Mesothelial cell of epicardium (in vitro differentiated cells): ENCODE measurements at regions not wholly inside any gene's neighbourhood (a gene's known extent, or its start where the extent isn't known, plus 50 kb on each side); places are given as distances from the start of the nearest gene placed in this dataset.

Experiments
- DNase-seq, 2 experiments: peaks; one replicate each; pipeline ENCODE4 v3.0.0; 2021; ENCODE audit warnings: low spot score in 2 of 2; ENCODE audit not compliant: unreplicated experiment in 2 of 2
- H3K27ac Mint-ChIP-seq: 2 replicates; pipeline ENCODE4 v1.8.0; 2021; ENCODE audit warnings: mixed read lengths
- H3K27me3 Mint-ChIP-seq: 2 replicates; pipeline ENCODE4 v1.8.0; 2021; ENCODE audit warnings: low read depth, mixed read lengths
- H3K36me3 Mint-ChIP-seq: 2 replicates; pipeline ENCODE4 v1.8.0; 2021; ENCODE audit warnings: mixed read lengths
- H3K4me1 Mint-ChIP-seq: 2 replicates; pipeline ENCODE4 v1.8.0; 2021; ENCODE audit warnings: mixed read lengths
- H3K4me3 Mint-ChIP-seq: 2 replicates; pipeline ENCODE4 v1.8.0; 2021; ENCODE audit warnings: mild to moderate bottlenecking, moderate library complexity, mixed read lengths
- H3K9me3 Mint-ChIP-seq: 2 replicates; pipeline ENCODE4 v1.8.0; 2021; ENCODE audit warnings: mixed read lengths
- TF ChIP-seq, protein P1 (sequence below): fragments of 200-600 bp; sonication (generic); IDR thresholded peaks from one replicate; pipeline ENCODE4 v1.5.0; 2021; ENCODE audit warnings: antibody characterized with exemption; ENCODE audit not compliant: unreplicated experiment

DNA sequence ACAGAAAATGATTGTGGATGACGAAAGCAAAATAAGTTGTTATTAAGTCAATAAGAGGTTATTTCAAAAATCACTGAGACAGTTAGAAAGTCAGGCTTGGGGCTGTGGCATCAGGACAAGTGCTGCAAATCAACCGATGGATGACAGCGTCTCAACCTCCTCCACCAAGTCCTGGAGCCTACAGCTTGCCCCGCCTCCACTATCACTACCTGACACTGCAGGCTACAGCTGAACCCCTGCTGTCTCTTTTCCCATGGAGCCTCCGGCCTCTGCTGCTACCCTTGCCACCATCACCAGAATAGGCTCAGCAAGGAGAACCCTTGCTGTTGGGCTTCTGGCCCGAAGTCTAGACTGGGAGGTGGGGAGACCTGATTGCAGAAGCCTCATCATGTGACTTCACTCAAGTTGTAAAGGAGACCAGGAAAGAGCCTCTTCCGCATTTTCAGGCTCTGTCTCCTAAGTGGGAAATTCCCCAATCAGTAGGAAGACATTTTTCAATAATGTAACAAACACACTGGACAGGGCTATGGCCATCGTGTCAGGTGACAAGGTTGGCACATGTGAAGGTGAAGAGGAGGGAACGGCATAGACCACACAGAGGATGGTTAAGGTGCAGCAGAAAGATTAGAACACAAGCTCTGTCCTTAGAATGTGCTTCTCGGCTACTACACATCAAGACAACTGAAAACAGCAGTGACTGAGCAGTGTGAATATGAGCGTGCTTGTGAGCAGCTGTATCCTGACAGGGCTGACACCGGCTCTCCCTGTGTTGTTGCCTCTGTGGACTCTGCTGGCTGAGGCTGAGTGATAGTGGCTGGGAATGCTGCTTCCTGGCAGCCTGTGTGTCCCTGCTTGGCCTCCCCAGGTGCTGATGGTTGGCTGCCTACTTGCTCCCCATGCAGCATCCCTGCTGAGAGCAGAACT is 660.7 kb downstream of the PTPRU start:
- Mint-ChIP-seq H3K4me3 (no peak overlapping the region), H3K4me1 (peaks cover 7% of the 10 kb centered on the region), H3K9me3 (no peaks in the 10 kb centered on the region), H3K27me3 (peaks cover 78% of the 10 kb centered on the region), H3K36me3 (no peaks in the 10 kb centered on the region), H3K27ac (no peak overlapping the region)
- no peak for DNase-seq
- TF ChIP-seq, protein P1, sequence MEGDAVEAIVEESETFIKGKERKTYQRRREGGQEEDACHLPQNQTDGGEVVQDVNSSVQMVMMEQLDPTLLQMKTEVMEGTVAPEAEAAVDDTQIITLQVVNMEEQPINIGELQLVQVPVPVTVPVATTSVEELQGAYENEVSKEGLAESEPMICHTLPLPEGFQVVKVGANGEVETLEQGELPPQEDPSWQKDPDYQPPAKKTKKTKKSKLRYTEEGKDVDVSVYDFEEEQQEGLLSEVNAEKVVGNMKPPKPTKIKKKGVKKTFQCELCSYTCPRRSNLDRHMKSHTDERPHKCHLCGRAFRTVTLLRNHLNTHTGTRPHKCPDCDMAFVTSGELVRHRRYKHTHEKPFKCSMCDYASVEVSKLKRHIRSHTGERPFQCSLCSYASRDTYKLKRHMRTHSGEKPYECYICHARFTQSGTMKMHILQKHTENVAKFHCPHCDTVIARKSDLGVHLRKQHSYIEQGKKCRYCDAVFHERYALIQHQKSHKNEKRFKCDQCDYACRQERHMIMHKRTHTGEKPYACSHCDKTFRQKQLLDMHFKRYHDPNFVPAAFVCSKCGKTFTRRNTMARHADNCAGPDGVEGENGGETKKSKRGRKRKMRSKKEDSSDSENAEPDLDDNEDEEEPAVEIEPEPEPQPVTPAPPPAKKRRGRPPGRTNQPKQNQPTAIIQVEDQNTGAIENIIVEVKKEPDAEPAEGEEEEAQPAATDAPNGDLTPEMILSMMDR = no peak

- H3K4me1 Mint-ChIP-seq = peaks cover 2% of the 10 kb centered on the region
- DNase-seq = no peak
- no peak overlapping the region for H3K4me3 Mint-ChIP-seq
- H3K9me3 Mint-ChIP-seq = no peaks in the 10 kb centered on the region
- peaks cover 78% of the 10 kb centered on the region for H3K27me3 Mint-ChIP-seq
- H3K36me3 Mint-ChIP-seq = no peaks in the 10 kb centered on the region
- TF ChIP-seq, protein P1 = no peak
- no peak overlapping the region for H3K27ac Mint-ChIP-seq
Observed at GRCh38 chr1:29896300-29896699, 660.0 kb downstream of the PTPRU start.

- H3K36me3 Mint-ChIP-seq = no peaks in the 10 kb centered on the region
- H3K27ac Mint-ChIP-seq = no peak overlapping the region
- no peak overlapping the region for H3K4me3 Mint-ChIP-seq
Observed at GRCh38 chr1:29895201-29895600, 658.9 kb downstream of the PTPRU start.

GRCh38 chr1:29894311-29894710 is 658.0 kb downstream of the PTPRU start:
- Mint-ChIP-seq H3K36me3 (no peaks in the 10 kb centered on the region), H3K27ac (no peak overlapping the region), H3K9me3 (no peaks in the 10 kb centered on the region), H3K27me3 (peaks cover 90% of the 10 kb centered on the region), H3K4me1 (no peaks in the 10 kb centered on the region), H3K4me3 (no peak overlapping the region)
- DNase-seq = no peak
- TF ChIP-seq, protein P1 = no peak

More at GRCh38 chr1:29895201-29895600, 658.9 kb downstream of the PTPRU start:
- TF ChIP-seq, protein P1 = no peak
- no peaks in the 10 kb centered on the region for H3K9me3 Mint-ChIP-seq
- peaks cover 81% of the 10 kb centered on the region for H3K27me3 Mint-ChIP-seq
- DNase-seq = no peak
- H3K4me1 Mint-ChIP-seq = no peaks in the 10 kb centered on the region

DNA sequence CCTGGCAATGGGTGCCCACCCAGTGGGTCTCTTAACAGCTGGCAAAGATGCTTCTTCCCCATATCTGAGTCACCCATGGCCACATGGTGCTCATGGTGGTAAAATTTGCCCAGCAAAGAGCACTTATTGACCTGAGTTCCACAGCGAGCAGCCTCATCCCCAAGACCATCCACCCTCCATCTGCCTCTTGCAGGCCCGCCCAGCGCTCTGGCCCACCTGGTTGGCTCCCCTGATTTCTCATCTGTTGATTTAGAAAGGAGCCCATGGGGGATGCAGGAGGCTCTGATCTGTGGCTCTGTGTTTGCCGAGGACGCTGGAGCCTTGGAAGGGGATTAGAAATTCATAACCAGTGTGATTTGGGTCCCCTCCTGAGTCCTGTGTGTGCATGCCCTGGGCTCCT is 657.5 kb downstream of the PTPRU start:
- peaks cover 87% of the 10 kb centered on the region for H3K27me3 Mint-ChIP-seq
- no peaks in the 10 kb centered on the region for H3K9me3 Mint-ChIP-seq
- DNase-seq = no peak
- no peaks in the 10 kb centered on the region for H3K4me1 Mint-ChIP-seq
- no peak overlapping the region for H3K4me3 Mint-ChIP-seq
- H3K27ac Mint-ChIP-seq = no peak overlapping the region
- no peaks in the 10 kb centered on the region for H3K36me3 Mint-ChIP-seq
- TF ChIP-seq, protein P1 = no peak
